ENCODE measurements at regions not wholly inside any gene's neighbourhood (a gene's known extent, or its start where the extent isn't known, plus 50 kb on each side); places are given as distances from the start of the nearest gene placed in this dataset.
A peak's percentile ranks its signal among the peaks of the same experiment; 100 is the strongest.

- WGBS, 4 donors = 90 to 96% (median 94%) methylated on average over 6 of the region's 6 CpGs
- intact Hi-C loops (cut with DNase I) = no loop called here
- ATAC-seq (no peak), DNase-seq (peak in 1 of 5 donors; percentile 18)
- peaks cover 0 to 17% (median 0%) of the 10 kb centered on the region in 12 donors for H3K4me1 ChIP-seq
- no peaks in the 10 kb centered on the region for H3K9me3 ChIP-seq
- peaks cover 0 to 15% (median 2%) of the 10 kb centered on the region in 9 donors for H3K36me3 ChIP-seq
- no peak overlapping the region for H3K27ac ChIP-seq
- TF ChIP-seq POLR2A (IDR thresholded peaks at IDR 0.05) (no peak), CTCF (IDR thresholded peaks at IDR 0.05) (no peak)
- H3K27me3 ChIP-seq = no peaks in the 10 kb centered on the region
- no peak overlapping the region for H3K4me3 ChIP-seq
These were observed 180.8 kb downstream of the KATNIP start for GRCh38 chr16:27730661-27731210.

GRCh38 chr16:27735031-27735430 lies 185.1 kb downstream of the KATNIP start:
- Histone ChIP-seq H3K27ac (no peak overlapping the region), H3K4me3 (no peak overlapping the region), H3K36me3 (peaks cover 0 to 12% (median 4%) of the 10 kb centered on the region in 9 donors), H3K27me3 (no peaks in the 10 kb centered on the region), H3K9me3 (no peaks in the 10 kb centered on the region), H3K4me1 (peaks cover 0 to 2% (median 0%) of the 10 kb centered on the region in 12 donors)
- 94 to 95% (median 95%) methylated on average over 5 of the region's 5 CpGs for WGBS, 4 donors
- no peak for TF ChIP-seq POLR2A (IDR thresholded peaks at IDR 0.05)
- no peak for TF ChIP-seq CTCF (IDR thresholded peaks at IDR 0.05)
- no peak for ATAC-seq
- intact Hi-C loops (cut with DNase I) = no loop called here
- no peak for DNase-seq

GRCh38 chr16:27736431-27736830 lies 186.5 kb downstream of the KATNIP start:
- Histone ChIP-seq H3K4me1 (no peaks in the 10 kb centered on the region), H3K36me3 (peaks cover 0 to 24% (median 11%) of the 10 kb centered on the region in 9 donors), H3K9me3 (no peaks in the 10 kb centered on the region), H3K4me3 (no peak overlapping the region), H3K27me3 (no peaks in the 10 kb centered on the region), H3K27ac (no peak overlapping the region)
- no peak for DNase-seq
- 90 to 93% (median 92%) methylated on average over 6 of the region's 6 CpGs for WGBS, 4 donors
- no peak for ATAC-seq
- intact Hi-C loops (cut with DNase I) = no loop called here
- TF ChIP-seq POLR2A (IDR thresholded peaks at IDR 0.05) (no peak), CTCF (IDR thresholded peaks at IDR 0.05) (no peak)

DNA sequence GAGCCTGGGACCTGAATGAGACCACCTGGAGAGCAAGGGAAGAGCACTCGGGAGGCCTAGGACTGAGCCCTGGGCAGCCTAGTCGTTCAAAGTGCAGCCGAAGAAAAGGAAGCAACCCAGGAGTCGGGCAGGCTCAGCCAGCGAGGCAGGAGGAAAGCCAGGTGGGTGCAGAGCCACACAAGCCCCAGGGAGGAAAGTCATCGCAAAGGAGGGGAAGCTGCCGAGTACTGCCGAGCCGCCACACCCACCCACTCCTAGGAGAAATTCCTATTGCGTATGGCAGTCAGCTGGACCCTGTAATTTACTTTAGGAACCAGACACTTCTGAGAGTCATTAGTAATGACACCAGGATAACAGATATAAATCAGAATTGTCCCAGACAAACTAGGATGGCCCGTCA lies 187.6 kb downstream of the KATNIP start:
- DNase-seq (no peak), ATAC-seq (no peak)
- TF ChIP-seq POLR2A (IDR thresholded peaks at IDR 0.05) (no peak), CTCF (IDR thresholded peaks at IDR 0.05) (no peak)
- no peaks in the 10 kb centered on the region for H3K9me3 ChIP-seq
- 91 to 95% (median 93%) methylated on average over 11 of the region's 11 CpGs for WGBS, 4 donors
- H3K27ac ChIP-seq = no peak overlapping the region
- intact Hi-C loops (cut with DNase I) = no loop called here
- H3K36me3 ChIP-seq = peaks cover 0 to 29% (median 11%) of the 10 kb centered on the region in 9 donors
- no peak overlapping the region for H3K4me3 ChIP-seq
- H3K4me1 ChIP-seq = no peaks in the 10 kb centered on the region
- no peaks in the 10 kb centered on the region for H3K27me3 ChIP-seq

All from heart left ventricle (tissue), 16 donors.